ENCODE measurements at regions not wholly inside any gene's neighbourhood (a gene's known extent, or its start where the extent isn't known, plus 50 kb on each side); places are given as distances from the start of the nearest gene placed in this dataset.

DNA sequence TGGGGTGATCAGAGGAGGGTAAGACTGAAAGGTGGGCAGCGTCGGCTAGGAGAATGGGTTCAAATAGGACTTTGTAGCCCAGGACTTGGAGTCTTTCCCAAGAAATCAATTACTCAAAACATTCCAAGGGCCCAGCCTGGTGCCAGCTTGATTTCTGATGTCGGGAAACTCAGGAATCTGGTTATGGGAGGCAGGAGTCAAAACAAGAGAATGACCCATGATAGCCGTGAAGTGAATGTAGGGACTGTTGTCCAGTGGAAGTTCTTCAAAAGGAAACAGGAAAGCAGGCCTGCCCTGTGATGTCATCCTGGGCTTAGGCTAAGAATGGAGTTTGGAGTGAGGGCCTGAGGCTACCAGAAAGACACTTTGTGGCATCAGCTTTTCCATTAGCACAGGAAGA lies 67.4 kb upstream of the SLC14A2 start:
- H3K36me3 ChIP-seq (ENCODE audit: insufficient read depth in 1 of 2, low read depth in 1 of 2), result no peaks in the 10 kb centered on the region
- 75 to 89% (median 76%) methylated on average over 4 of the region's 4 CpGs for WGBS, 3 donors
- ATAC-seq, result no peak

DNA sequence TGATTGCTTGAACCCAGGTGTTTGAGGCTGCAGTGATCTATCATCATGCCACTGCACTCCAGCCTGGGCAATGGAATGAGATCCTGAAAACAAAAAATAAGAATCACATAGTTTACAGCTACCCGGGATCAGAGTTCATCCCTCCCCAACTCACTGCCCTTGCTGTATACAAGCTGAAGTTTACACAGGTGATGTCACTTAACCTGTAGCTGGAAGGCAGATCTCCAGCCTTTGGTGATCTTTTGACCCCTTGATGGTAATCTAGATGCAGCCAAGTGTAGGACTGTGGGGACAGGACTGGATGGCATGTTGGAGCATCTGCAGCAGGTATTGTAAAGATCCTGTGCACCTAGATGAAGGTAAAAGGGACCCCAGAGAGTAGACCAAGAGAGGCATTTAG lies 66.7 kb upstream of the SLC14A2 start:
- Histone ChIP-seq H3K36me3 (ENCODE audit: insufficient read depth in 1 of 2, low read depth in 1 of 2) (no peaks in the 10 kb centered on the region), H3K27ac (no peak overlapping the region), H3K9me3 (no peaks in the 10 kb centered on the region), H3K27me3 (ENCODE audit: insufficient read depth in 3 of 3, low read length in 2 of 3) (no peaks in the 10 kb centered on the region), H3K4me3 (no peak overlapping the region), H3K4me1 (no peaks in the 10 kb centered on the region)
- ATAC-seq (no peak), DNase-seq (no peak)
- intact Hi-C loops (cut with DNase I), result no loop called here
- 85 to 91% (median 87%) methylated on average over 1 of the region's 1 CpG for WGBS, 3 donors
- TF ChIP-seq, protein P1, sequence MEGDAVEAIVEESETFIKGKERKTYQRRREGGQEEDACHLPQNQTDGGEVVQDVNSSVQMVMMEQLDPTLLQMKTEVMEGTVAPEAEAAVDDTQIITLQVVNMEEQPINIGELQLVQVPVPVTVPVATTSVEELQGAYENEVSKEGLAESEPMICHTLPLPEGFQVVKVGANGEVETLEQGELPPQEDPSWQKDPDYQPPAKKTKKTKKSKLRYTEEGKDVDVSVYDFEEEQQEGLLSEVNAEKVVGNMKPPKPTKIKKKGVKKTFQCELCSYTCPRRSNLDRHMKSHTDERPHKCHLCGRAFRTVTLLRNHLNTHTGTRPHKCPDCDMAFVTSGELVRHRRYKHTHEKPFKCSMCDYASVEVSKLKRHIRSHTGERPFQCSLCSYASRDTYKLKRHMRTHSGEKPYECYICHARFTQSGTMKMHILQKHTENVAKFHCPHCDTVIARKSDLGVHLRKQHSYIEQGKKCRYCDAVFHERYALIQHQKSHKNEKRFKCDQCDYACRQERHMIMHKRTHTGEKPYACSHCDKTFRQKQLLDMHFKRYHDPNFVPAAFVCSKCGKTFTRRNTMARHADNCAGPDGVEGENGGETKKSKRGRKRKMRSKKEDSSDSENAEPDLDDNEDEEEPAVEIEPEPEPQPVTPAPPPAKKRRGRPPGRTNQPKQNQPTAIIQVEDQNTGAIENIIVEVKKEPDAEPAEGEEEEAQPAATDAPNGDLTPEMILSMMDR (IDR thresholded peaks at IDR 0.05), result no peak

More for the DNA sequence above, 67.4 kb upstream of the SLC14A2 start:
- H3K27ac ChIP-seq, result no peak overlapping the region
- H3K4me1 ChIP-seq, result no peaks in the 10 kb centered on the region
- DNase-seq, result no peak
- H3K9me3 ChIP-seq, result no peaks in the 10 kb centered on the region
- H3K27me3 ChIP-seq (ENCODE audit: insufficient read depth in 3 of 3, low read length in 2 of 3), result no peaks in the 10 kb centered on the region
- TF ChIP-seq, protein P1 (IDR thresholded peaks at IDR 0.05), result no peak
- no peak overlapping the region for H3K4me3 ChIP-seq
- intact Hi-C loops (cut with DNase I), result no loop called here

DNA sequence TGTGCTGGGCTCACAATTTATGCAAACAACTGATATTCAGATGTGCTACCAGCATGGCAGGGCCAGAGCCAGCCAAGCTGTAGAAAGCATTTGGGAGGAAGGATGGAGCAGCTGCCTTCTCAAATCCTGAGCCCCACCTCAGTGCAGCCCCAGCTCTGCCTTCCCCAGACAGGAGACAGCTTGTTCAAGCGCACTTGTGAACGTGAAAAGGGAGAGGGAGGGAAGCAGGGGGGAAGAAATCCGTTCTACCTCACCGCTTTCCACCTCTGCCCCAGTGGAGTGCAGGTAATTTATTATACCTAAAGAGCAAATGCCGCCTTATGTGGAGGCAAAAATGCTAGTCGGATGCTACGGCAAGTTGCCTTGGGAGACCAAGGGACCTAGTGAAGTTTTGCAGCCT lies 66.0 kb upstream of the SLC14A2 start:
- intact Hi-C loops (cut with DNase I), result no loop called here
- H3K36me3 ChIP-seq (ENCODE audit: insufficient read depth in 1 of 2, low read depth in 1 of 2), result no peaks in the 10 kb centered on the region
- TF ChIP-seq, protein P1 (IDR thresholded peaks at IDR 0.05), result no peak
- no peaks in the 10 kb centered on the region for H3K27me3 ChIP-seq (ENCODE audit: insufficient read depth in 3 of 3, low read length in 2 of 3)
- ATAC-seq (no peak), DNase-seq (no peak)
- H3K4me3 ChIP-seq, result no peak overlapping the region
- H3K27ac ChIP-seq, result no peak overlapping the region
- WGBS, 3 donors, result 64 to 88% (median 87%) methylated on average over 7 of the region's 7 CpGs
- no peaks in the 10 kb centered on the region for H3K9me3 ChIP-seq
- H3K4me1 ChIP-seq, result no peaks in the 10 kb centered on the region

DNA sequence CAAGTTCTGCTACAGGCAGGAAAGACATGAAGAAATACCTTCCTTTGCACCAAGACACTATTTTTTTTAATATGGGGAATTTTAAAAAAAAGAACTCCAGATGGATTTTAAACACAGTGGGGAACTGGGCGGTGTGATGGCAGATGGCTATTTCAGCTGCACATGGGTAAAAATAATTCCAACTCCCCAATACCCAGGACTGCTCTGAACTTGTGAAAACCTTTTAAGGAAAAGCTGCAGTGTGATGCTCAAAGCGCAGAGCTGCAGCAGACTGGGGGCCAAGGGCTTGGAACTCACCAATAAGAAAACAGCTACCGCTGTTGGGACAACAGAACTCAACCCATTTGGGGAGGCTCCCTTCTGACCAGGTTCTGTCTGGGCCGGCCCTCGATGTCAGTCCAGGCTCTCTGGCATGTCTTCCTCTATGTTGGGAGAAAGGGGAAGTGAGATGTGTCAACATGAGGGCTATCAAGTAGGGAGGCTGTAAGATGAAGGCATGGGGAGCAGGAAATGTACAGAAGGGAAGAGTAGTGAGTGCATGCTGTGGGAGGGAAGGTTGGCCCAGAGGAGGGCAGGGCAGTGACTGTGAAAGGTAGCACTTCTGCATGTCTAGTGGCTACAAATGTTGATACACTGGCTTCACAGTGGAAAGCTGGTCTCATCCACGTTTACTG lies 64.0 kb upstream of the SLC14A2 start:
- H3K36me3 ChIP-seq (ENCODE audit: insufficient read depth in 1 of 2, low read depth in 1 of 2), result no peaks in the 10 kb centered on the region
- no peaks in the 10 kb centered on the region for H3K9me3 ChIP-seq
- no peaks in the 10 kb centered on the region for H3K4me1 ChIP-seq
- H3K4me3 ChIP-seq, result no peak overlapping the region
- H3K27ac ChIP-seq, result no peak overlapping the region
- DNase-seq (no peak), ATAC-seq (no peak)
- no peaks in the 10 kb centered on the region for H3K27me3 ChIP-seq (ENCODE audit: insufficient read depth in 3 of 3, low read length in 2 of 3)
- WGBS, 3 donors, result 64 to 81% (median 77%) methylated on average over 6 of the region's 6 CpGs
- intact Hi-C loops (cut with DNase I), result no loop called here
- TF ChIP-seq, protein P1 (IDR thresholded peaks at IDR 0.05), result no peak
